Right lobe of liver (tissue), 4 donors: ENCODE measurements at regions not wholly inside any gene's neighbourhood (a gene's known extent, or its start where the extent isn't known, plus 50 kb on each side); places are given as distances from the start of the nearest gene placed in this dataset.
"Not testable (repeated sequence)": the region's sequence is repeated elsewhere in the genome, so short reads cannot be mapped to it uniquely, and the experiment has no call there.

Experiments used
- POLR2A ChIP-seq: fragments of 450-650 bp; IDR thresholded peaks from one replicate; pipeline ENCODE4 v1.6.1; 2017; ENCODE audit warnings: antibody characterized with exemption, mild to moderate bottlenecking
- TF ChIP-seq, protein P1 (sequence below), 4 donors: fragments of 200-600 bp in 3 of 4; fragments of 450-650 bp in 1 of 4; IDR thresholded peaks; one replicate each; pipeline versions ENCODE4 v1.5.1 to v1.8.0; 2016 to 2022; ENCODE audit warnings: antibody characterized with exemption in 4 of 4, mild to moderate bottlenecking in 2 of 4
- donor health status: DM: no; HTN: no; CAD: no.
- donor health status: DM: no; HTN: no; CAD: no.
- donor health status: DM: no; HTN: yes; CAD: no.

DNA sequence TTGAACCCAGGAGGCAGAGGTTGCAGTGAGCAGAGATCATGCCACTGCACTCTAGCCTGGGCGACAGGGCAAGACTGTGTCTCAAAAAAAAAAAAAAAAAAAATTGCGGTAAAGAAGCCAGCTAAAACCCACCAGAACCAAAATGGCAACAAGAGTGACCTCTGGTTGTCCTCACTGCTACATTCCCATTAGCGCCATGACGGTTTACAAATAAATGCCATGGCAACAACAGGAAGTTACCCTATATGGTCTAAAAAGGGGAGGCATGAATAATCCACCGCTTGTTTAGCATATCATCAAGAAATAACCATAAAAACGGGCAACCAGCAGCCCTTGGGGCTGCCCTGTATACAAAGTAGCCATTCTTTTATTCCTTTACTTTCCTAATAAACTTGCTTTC, 242.4 kb downstream of the SKIDA1 start:
- TF ChIP-seq, protein P1, sequence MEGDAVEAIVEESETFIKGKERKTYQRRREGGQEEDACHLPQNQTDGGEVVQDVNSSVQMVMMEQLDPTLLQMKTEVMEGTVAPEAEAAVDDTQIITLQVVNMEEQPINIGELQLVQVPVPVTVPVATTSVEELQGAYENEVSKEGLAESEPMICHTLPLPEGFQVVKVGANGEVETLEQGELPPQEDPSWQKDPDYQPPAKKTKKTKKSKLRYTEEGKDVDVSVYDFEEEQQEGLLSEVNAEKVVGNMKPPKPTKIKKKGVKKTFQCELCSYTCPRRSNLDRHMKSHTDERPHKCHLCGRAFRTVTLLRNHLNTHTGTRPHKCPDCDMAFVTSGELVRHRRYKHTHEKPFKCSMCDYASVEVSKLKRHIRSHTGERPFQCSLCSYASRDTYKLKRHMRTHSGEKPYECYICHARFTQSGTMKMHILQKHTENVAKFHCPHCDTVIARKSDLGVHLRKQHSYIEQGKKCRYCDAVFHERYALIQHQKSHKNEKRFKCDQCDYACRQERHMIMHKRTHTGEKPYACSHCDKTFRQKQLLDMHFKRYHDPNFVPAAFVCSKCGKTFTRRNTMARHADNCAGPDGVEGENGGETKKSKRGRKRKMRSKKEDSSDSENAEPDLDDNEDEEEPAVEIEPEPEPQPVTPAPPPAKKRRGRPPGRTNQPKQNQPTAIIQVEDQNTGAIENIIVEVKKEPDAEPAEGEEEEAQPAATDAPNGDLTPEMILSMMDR (IDR thresholded peaks at IDR 0.05): not testable (repeated sequence)
- not testable (repeated sequence) for TF ChIP-seq POLR2A
